ENCODE measurements at regions not wholly inside any gene's neighbourhood (a gene's known extent, or its start where the extent isn't known, plus 50 kb on each side); places are given as distances from the start of the nearest gene placed in this dataset.
"Not testable (repeated sequence)": the region's sequence is repeated elsewhere in the genome, so short reads cannot be mapped to it uniquely, and the experiment has no call there.

DNA sequence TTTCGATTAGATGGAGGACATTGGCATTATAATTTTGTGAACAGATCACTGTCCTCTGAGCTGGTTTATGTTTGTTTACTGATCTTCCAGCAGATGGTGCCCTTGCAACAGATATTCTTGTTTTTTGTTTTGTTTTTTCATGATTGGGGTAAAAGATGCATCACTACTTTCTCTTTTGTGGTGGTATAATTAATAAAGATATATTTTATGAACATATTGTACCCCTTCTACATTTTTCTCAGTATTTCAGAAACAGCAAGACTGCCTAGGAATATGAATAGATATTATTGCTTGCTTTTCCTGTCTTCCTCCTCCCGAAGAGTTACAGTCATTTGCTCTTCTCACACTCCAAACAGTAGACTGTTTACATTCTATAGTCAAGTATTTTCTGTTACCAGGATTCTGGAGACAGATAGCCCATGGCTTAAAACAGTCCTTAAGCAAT is 905.2 kb downstream of the TRAM1L1 start:
- intact Hi-C loops (cut with DNase I), result no loop called here
- H3K27me3 ChIP-seq, result no peaks in the 10 kb centered on the region
- no peak for DNase-seq
- no peaks in the 10 kb centered on the region for H3K9me3 ChIP-seq
- whole genome bisulfite sequencing, 2 donors, result 9 to 30% methylated on average over 2 of the region's 2 CpGs
- no peaks in the 10 kb centered on the region for H3K36me3 ChIP-seq
- H3K4me3 ChIP-seq, result no peak overlapping the region
- H3K4me1 ChIP-seq, result no peaks in the 10 kb centered on the region
- no peak overlapping the region for H3K27ac ChIP-seq
- TF ChIP-seq POLR2A (IDR thresholded peaks at IDR 0.05), result no peak
- no peak for TF ChIP-seq EP300 (IDR thresholded peaks at IDR 0.05)
- TF ChIP-seq, protein P1, sequence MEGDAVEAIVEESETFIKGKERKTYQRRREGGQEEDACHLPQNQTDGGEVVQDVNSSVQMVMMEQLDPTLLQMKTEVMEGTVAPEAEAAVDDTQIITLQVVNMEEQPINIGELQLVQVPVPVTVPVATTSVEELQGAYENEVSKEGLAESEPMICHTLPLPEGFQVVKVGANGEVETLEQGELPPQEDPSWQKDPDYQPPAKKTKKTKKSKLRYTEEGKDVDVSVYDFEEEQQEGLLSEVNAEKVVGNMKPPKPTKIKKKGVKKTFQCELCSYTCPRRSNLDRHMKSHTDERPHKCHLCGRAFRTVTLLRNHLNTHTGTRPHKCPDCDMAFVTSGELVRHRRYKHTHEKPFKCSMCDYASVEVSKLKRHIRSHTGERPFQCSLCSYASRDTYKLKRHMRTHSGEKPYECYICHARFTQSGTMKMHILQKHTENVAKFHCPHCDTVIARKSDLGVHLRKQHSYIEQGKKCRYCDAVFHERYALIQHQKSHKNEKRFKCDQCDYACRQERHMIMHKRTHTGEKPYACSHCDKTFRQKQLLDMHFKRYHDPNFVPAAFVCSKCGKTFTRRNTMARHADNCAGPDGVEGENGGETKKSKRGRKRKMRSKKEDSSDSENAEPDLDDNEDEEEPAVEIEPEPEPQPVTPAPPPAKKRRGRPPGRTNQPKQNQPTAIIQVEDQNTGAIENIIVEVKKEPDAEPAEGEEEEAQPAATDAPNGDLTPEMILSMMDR (IDR thresholded peaks at IDR 0.05), result no peak
- TF ChIP-seq POLR2AphosphoS5 (IDR thresholded peaks at IDR 0.05), result no peak

DNA sequence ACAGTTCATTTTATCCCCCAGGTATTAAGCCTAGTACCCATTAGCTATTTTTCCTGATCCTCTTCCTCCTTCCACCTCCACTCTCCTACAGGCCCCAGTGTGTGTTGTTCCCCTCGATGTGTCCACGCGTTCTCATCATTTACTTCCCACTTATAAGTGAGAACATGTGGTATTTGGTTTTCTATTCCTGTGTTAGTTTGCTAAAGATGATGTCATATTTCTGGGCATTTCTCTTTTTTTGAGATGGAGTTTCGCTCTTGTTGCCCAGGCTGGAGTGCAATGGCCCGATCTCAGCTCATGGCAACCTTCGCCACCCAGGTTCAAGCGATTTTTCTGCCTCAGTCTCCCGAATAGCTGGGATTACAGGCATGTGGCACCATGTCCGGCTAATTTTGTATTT is 934.0 kb downstream of the TRAM1L1 start:
- intact Hi-C loops (cut with DNase I); H3K4me3 ChIP-seq; H3K27me3 ChIP-seq; H3K27ac ChIP-seq; DNase-seq; H3K4me1 ChIP-seq; H3K36me3 ChIP-seq; H3K9me3 ChIP-seq: not testable (repeated sequence)
- WGBS, 2 donors, result 90% methylated on average over 9 of the region's 9 CpGs

DNA sequence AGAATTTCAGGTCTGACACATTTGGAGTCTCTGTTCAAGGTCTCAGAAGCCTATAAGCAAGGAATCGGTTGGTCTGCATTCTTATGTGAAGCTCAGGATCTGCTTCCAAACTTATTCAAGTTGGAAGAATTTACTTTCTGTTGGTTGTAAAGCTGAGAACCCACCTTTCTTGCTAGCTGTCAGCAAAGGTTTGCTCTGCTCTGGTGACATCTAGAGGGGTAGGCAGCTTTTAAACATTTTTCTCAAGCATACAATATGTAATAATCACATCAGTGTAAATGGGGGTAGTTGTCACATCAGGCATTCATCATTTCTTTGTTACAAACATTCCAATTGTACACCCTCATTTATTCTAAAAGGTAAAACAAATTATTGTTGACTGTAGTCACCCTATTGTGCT is 935.2 kb downstream of the TRAM1L1 start:
- Histone ChIP-seq H3K27me3 (no peaks in the 10 kb centered on the region), H3K36me3 (no peaks in the 10 kb centered on the region), H3K9me3 (no peaks in the 10 kb centered on the region), H3K4me1 (no peaks in the 10 kb centered on the region), H3K4me3 (no peak overlapping the region), H3K27ac (no peak overlapping the region)
- intact Hi-C loops (cut with DNase I), result no loop called here
- no peak for DNase-seq
- no peak for TF ChIP-seq POLR2A (IDR thresholded peaks at IDR 0.05)
- TF ChIP-seq, protein P1 (IDR thresholded peaks at IDR 0.05), result no peak
- no peak for TF ChIP-seq EP300 (IDR thresholded peaks at IDR 0.05)
- no peak for TF ChIP-seq POLR2AphosphoS5 (IDR thresholded peaks at IDR 0.05)
- WGBS, 2 donors, result 82 to 86% methylated on average over 1 of the region's 1 CpG

DNA sequence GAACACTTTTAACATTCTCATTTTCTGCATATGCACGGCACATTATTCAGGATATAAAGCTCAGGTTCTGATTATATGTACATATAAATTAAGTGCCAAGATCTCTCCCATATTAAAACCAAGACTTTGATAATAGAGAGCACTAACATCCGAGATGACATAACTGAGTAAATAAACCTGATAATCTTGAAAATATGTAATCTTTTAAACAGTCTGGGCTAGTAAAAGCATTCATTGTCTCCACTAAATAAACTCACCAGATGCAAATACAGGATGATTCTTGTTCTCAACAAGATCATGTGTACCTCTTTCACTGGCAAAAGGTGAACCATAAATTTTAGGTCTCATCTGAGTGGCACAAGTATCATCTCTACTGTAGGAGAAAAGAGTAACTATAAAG is 942.2 kb downstream of the TRAM1L1 start:
- intact Hi-C loops (cut with DNase I), result no loop called here
- Histone ChIP-seq H3K4me1 (no peaks in the 10 kb centered on the region), H3K27me3 (no peaks in the 10 kb centered on the region), H3K4me3 (no peak overlapping the region), H3K36me3 (no peaks in the 10 kb centered on the region), H3K9me3 (no peaks in the 10 kb centered on the region), H3K27ac (no peak overlapping the region)
- no peak for DNase-seq
- TF ChIP-seq POLR2AphosphoS5 (IDR thresholded peaks at IDR 0.05) (no peak), POLR2A (IDR thresholded peaks at IDR 0.05) (no peak), EP300 (IDR thresholded peaks at IDR 0.05) (no peak)
- TF ChIP-seq, protein P1 (IDR thresholded peaks at IDR 0.05), result no peak
- WGBS, 2 donors, result 28 to 71% methylated on average over 2 of the region's 2 CpGs

DNA sequence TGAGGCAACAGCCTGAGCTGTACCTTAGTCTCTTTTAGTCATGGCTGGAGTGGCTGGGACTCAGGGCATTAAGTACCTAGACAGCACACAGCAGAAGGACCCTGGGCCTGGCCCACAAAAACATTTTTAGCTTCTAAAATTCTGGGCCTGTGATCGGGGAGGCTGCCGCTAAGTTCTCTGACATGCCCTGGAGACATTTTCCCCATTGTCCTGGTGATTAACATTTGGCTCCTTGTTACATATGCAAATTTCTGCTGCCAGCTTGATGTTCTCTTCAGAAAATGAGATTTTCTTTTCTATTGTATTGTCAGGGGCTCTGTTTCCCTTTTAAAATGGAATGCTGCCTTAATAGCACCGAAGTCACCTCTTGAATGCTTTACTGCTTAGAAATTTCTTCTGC is 952.4 kb downstream of the TRAM1L1 start:
- TF ChIP-seq POLR2A (IDR thresholded peaks at IDR 0.05) (no peak), POLR2AphosphoS5 (IDR thresholded peaks at IDR 0.05) (no peak), EP300 (IDR thresholded peaks at IDR 0.05) (no peak)
- TF ChIP-seq, protein P1 (IDR thresholded peaks at IDR 0.05), result no peak
- Histone ChIP-seq H3K27me3 (no peaks in the 10 kb centered on the region), H3K36me3 (no peaks in the 10 kb centered on the region), H3K9me3 (no peaks in the 10 kb centered on the region), H3K4me1 (no peaks in the 10 kb centered on the region), H3K27ac (no peak overlapping the region), H3K4me3 (no peak overlapping the region)
- 87 to 91% methylated on average over 3 of the region's 3 CpGs for WGBS, 2 donors
- intact Hi-C loops (cut with DNase I), result no loop called here
- no peak for DNase-seq

All from sigmoid colon (tissue), 6 donors.